ENCODE measurements at regions not wholly inside any gene's neighbourhood (a gene's known extent, or its start where the extent isn't known, plus 50 kb on each side); places are given as distances from the start of the nearest gene placed in this dataset.

GRCh38 chr9:38295764-38296163 lies 96.7 kb upstream of the ALDH1B1 start (continued):
- no peak for TF ChIP-seq ZNF318 (CRISPR knock-in tag; IDR thresholded peaks at IDR 0.05)
- no peak for TF ChIP-seq ZMAT3 (CRISPR knock-in tag; conservative IDR thresholded peaks at IDR 0.05)
- no peak for TF ChIP-seq ZNF703 (CRISPR knock-in tag; IDR thresholded peaks at IDR 0.05; ENCODE audit: borderline replicate concordance)
- TF ChIP-seq MTERF4 (CRISPR knock-in tag; IDR thresholded peaks at IDR 0.05), result no peak
- no peak for TF ChIP-seq CENPX (CRISPR knock-in tag; IDR thresholded peaks at IDR 0.05)
